GM21576 (cell line): ENCODE measurements at regions not wholly inside any gene's neighbourhood (a gene's known extent, or its start where the extent isn't known, plus 50 kb on each side); places are given as distances from the start of the nearest gene placed in this dataset.

Experiments used
- ATAC-seq: cut with Tn5 transposase; IDR thresholded peaks from one replicate; pipeline ENCODE4 v1.9.1; 2021; ENCODE audit warnings: mild to moderate bottlenecking, moderate library complexity; ENCODE audit not compliant: unreplicated experiment

GRCh38 chr15:86021281-86022264, 58.1 kb upstream of the AGBL1 start:
- ATAC-seq: no peak

GRCh38 chr15:86028961-86029360, 50.7 kb upstream of the AGBL1 start:
- ATAC-seq: no peak
